ENCODE measurements at regions not wholly inside any gene's neighbourhood (a gene's known extent, or its start where the extent isn't known, plus 50 kb on each side); places are given as distances from the start of the nearest gene placed in this dataset.

- TF ChIP-seq POLR2A (IDR thresholded peaks at IDR 0.05) (no peak), CTCF (IDR thresholded peaks at IDR 0.05) (no peak)
These were observed 394.9 kb upstream of the GRAMD2B start for GRCh38 chr5:126028336-126028735.
